ENCODE measurements at regions not wholly inside any gene's neighbourhood (a gene's known extent, or its start where the extent isn't known, plus 50 kb on each side); places are given as distances from the start of the nearest gene placed in this dataset.

DNA sequence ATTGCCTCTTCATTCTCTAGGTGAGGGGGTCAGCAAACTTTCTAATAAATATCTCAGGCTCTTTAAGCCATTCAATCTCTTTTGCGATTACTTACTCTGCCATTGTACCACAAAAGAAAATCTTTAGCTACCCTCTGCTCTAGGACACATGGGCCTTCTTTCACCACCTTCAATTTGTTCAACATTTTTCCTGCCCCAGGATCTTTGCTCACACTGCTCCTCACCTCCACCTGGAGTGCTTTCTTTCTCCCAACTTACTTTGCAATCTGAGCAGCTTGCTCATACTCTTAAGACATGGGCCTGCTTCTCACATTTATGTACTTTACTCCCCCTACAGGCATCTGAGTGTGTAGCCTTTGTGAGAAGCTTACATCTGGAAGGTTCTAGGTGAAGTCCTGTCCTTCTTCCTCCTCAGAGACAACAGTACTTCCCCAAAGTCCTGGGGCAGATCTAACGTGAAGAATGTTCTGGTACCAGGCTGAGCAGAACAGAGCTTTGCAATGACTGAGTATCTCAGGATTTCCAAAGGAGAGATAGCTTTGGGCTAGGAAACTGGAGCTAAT, 55.0 kb upstream of the PRDM5 start:
- DNase-seq (ENCODE audit: low spot score) = peak; percentile 0

- no peak for DNase-seq (ENCODE audit: low spot score)
Observed at GRCh38 chr4:120973207-120973606, 50.7 kb upstream of the PRDM5 start.

Measured in HuH-7.5 (cell line).